ENCODE measurements at regions not wholly inside any gene's neighbourhood (a gene's known extent, or its start where the extent isn't known, plus 50 kb on each side); places are given as distances from the start of the nearest gene placed in this dataset.
"Not testable (repeated sequence)": the region's sequence is repeated elsewhere in the genome, so short reads cannot be mapped to it uniquely, and the experiment has no call there.

DNA sequence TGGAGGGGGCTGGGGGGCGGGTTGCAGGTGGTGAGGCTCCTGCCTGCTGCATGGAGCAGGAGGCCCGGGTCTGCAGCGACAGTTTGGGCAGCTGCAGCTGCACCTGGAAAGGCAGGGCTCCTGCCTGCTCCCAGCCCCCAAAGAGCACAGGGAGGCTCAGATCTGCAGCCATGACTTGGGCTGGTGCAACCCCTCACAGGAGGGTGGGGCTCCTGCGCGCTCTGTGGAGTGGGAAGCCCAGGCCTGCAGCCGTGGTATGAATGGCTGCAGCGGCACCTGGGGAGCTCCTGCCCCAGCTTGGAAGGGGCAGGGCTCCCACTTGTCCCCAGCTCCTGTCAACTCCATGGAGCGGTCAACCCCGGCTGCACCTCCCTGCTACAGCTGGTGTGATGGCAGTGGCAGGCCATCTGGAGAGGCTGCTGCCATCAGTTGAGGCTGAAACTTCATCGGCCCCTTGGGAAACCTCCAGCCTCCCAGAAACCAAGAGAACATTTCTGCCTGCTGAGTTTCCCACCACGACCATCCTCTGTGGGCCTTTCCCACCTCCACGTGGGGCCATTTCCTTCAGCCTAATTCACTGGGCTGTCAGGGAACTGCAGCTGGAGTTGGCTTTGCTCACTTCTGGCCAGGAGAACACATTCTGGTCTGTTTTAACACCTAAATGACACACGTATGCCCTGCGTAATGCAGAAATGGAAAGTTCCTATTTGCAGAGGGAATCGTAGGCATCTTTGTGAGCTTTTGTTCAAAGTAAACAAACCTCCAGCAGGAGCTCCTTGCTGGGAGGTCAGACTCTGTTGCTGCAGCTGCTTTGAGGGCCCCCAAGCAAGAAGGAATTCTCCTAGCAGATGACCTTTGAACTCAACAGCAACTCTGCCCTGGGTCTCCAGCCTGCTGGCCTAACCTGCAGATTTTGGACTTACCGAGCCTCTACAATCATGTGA is 429.0 kb downstream of the PREX1 start:
- H3K36me3 Mint-ChIP-seq, result no peaks in the 10 kb centered on the region
- no peaks in the 10 kb centered on the region for H3K4me1 Mint-ChIP-seq (ENCODE audit: low read depth)
- H3K27ac Mint-ChIP-seq, result no peak overlapping the region
- intact Hi-C loops (cut with micrococcal nuclease), result no loop called here
- no peak for DNase-seq
- no peak overlapping the region for H3K4me3 Mint-ChIP-seq
- ChIA-PET CTCF (interaction anchor here (1.1 kb wide), 1 partner anchor 222 kb away, joined by 3 read pairs; no protein-coding TSS in a partner anchor), POLR2A (no interaction called here)
- H3K27me3 Mint-ChIP-seq, result peaks cover 7% of the 10 kb centered on the region
- H3K9me3 Mint-ChIP-seq, result no peaks in the 10 kb centered on the region

DNA sequence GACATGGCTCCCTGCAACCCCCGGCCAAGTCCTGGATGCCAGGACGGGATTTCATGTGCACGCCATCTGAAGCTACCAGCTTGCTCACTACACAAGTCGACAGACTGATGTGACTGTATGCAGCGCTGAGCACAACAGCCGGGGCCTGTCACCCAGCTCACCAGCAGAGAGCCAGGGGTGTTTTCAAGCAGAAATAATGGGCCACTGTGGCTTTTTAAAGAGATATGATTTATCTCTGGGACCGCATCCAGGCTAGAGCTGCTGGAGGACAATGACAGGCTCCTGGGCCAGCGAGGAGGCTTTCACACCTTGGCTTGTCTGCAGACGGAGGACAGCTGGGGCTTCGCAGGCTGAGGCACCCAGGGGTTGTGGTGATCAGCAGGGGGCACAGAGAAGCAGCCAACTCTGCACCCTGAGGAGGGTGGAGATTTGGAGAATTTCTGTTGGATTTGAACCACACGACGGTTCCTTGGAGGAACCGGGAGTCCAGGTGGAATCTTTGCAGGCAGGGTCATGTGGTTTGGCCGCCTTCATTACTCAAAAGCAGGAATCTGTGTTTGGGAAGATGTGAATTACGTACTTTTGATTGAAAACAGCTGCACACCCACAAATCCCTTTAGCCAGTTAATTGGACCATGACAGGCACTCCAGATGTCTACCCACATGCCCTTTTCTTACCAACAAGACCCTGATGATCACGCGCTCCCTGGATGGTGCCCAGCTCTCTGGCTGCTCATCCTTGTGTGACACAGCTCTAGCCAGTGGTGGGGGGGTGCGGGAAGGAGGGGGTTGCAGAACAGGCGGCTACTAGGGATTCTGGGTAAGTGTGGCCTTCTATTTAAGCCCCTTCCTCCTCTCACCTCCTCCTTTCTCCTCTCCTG is 430.6 kb downstream of the PREX1 start:
- DNase-seq; H3K27me3 Mint-ChIP-seq; CTCF ChIA-PET; H3K4me1 Mint-ChIP-seq (ENCODE audit: low read depth); H3K4me3 Mint-ChIP-seq; intact Hi-C loops (cut with micrococcal nuclease); POLR2A ChIA-PET; H3K27ac Mint-ChIP-seq; H3K36me3 Mint-ChIP-seq; H3K9me3 Mint-ChIP-seq: not testable (repeated sequence)

DNA sequence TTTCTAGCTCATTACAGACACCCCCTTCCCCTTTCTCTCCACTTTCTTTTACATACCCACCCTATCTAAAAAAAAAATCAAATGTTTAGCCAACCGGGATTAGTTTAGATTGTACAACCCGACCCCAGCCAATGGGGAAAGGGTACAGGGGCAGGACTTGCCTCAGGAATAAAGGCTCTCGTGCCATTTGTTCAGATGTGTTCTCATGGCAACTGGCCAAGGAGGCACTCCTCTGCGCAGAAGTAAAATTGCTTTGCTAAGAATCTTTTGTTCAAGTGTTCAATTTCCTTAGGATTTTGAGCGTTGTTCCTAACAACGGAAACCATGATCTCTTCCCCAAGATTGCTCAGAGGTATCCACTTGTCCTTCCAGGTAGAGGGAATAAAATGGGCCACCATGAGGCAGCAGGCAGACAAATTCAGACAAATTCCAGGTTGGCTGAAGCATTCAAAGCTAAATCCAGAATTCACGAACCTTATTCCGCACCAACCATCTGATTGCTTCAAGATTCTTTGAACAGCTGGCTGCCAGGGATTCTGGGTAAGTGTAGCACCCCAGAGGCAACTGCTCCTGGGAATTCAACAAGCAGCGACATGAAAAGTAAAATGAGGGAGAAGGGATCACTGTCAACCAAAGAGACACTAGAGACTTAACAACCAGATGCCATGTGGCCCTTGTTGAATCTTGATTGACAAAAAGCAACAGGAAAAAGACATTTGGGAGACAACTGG is 431.8 kb downstream of the PREX1 start:
- peaks cover 3% of the 10 kb centered on the region for H3K27me3 Mint-ChIP-seq
- ChIA-PET CTCF (no interaction called here), POLR2A (no interaction called here)
- no peak overlapping the region for H3K4me3 Mint-ChIP-seq
- no peak for DNase-seq
- peaks cover 15% of the 10 kb centered on the region for H3K9me3 Mint-ChIP-seq
- H3K4me1 Mint-ChIP-seq (ENCODE audit: low read depth), result no peaks in the 10 kb centered on the region
- no peaks in the 10 kb centered on the region for H3K36me3 Mint-ChIP-seq
- intact Hi-C loops (cut with micrococcal nuclease), result no loop called here
- no peak overlapping the region for H3K27ac Mint-ChIP-seq

DNA sequence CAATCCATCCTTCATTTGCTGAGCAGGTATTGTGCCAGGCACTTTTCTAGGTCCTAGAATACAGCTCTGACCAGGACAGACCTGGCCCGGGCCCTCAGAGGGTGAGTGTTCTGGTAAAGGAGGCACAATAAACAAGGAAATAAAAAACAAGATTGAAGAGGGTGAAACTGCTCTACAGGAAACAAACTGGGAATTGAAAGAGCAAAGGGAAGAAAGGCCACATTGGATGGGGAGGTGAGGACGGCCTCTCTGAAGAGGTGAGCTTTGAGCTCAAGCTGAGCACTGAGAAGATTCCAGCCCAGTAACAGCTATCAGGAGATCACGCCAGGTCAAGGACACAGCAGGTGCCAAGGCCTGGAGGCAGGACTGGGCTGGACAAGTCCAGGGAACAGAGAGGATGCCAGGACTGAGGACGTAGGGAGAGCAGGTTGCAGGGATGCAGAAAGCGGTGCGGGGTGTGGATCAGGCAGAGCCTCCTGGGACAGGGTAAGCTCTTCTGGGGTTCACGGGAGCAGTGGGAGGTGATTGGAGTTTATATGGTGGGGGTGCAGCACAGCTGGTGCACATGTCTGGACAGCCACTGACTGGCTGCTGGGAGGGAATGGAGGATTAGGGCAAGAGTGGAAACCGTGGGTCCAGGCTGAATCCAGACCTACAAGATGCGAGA is 433.3 kb downstream of the PREX1 start:
- H3K27ac Mint-ChIP-seq, result no peak overlapping the region
- peaks cover 3% of the 10 kb centered on the region for H3K27me3 Mint-ChIP-seq
- DNase-seq, result no peak
- H3K4me3 Mint-ChIP-seq, result no peak overlapping the region
- POLR2A ChIA-PET, result no interaction called here
- intact Hi-C loops (cut with micrococcal nuclease), result no loop called here
- CTCF ChIA-PET, result no interaction called here
- H3K4me1 Mint-ChIP-seq (ENCODE audit: low read depth), result no peaks in the 10 kb centered on the region
- H3K9me3 Mint-ChIP-seq, result peaks cover 19% of the 10 kb centered on the region
- no peaks in the 10 kb centered on the region for H3K36me3 Mint-ChIP-seq

DNA sequence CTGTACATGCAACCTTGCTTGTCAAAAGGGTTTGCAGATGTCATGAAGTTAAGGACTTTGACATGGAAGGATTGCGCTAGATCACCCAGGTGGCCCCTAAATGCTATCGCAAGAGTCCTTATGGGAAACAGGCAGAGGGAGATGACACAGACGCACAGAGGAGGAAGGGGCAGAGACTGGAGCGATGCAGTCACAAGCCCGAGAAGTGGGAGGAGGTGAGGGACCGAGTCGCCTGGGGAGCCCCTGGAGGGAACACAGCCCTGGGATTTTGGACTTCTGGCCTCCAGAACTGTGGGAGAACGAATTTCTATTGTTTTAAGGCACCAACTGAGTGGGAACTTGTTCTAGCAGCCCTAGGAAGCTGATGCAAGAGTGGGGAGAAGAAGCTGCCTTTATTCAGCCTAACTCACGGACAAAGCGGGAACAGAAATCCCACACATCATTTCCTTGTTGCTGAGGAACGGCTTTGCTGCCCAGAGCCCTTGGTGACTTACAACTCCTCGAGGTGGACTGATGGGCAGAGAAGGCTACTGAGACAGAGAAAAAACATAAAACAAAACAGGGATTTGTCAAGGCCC is 434.0 kb downstream of the PREX1 start:
- H3K36me3 Mint-ChIP-seq, result no peaks in the 10 kb centered on the region
- H3K9me3 Mint-ChIP-seq, result peaks cover 19% of the 10 kb centered on the region
- DNase-seq, result no peak
- no peak overlapping the region for H3K4me3 Mint-ChIP-seq
- intact Hi-C loops (cut with micrococcal nuclease), result no loop called here
- POLR2A ChIA-PET, result no interaction called here
- no peaks in the 10 kb centered on the region for H3K4me1 Mint-ChIP-seq (ENCODE audit: low read depth)
- CTCF ChIA-PET, result no interaction called here
- H3K27ac Mint-ChIP-seq, result no peak overlapping the region
- peaks cover 3% of the 10 kb centered on the region for H3K27me3 Mint-ChIP-seq

DNA sequence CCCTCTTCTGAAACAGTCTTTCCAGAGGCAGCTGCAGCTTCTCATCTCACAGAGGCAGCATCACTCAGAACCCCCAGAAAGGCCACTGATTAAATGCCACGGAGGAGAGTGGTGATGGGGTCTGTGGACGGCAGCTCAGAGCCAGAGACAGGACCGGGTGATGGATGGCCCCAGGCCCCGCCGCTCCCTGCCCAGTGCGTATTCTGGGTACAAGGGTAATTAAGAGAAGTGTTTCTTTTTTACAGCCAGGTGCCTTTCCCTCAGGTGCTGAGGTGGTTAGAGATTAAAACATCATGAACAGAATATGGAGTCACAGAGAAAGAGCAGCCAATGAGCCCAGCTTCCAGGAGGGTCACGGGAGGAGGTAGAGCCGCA is 434.5 kb downstream of the PREX1 start:
- no peak for DNase-seq
- H3K9me3 Mint-ChIP-seq, result peaks cover 19% of the 10 kb centered on the region
- H3K27ac Mint-ChIP-seq, result no peak overlapping the region
- POLR2A ChIA-PET, result no interaction called here
- no peaks in the 10 kb centered on the region for H3K4me1 Mint-ChIP-seq (ENCODE audit: low read depth)
- intact Hi-C loops (cut with micrococcal nuclease), result no loop called here
- peaks cover 3% of the 10 kb centered on the region for H3K27me3 Mint-ChIP-seq
- CTCF ChIA-PET, result no interaction called here
- H3K36me3 Mint-ChIP-seq, result no peaks in the 10 kb centered on the region
- no peak overlapping the region for H3K4me3 Mint-ChIP-seq

DNA sequence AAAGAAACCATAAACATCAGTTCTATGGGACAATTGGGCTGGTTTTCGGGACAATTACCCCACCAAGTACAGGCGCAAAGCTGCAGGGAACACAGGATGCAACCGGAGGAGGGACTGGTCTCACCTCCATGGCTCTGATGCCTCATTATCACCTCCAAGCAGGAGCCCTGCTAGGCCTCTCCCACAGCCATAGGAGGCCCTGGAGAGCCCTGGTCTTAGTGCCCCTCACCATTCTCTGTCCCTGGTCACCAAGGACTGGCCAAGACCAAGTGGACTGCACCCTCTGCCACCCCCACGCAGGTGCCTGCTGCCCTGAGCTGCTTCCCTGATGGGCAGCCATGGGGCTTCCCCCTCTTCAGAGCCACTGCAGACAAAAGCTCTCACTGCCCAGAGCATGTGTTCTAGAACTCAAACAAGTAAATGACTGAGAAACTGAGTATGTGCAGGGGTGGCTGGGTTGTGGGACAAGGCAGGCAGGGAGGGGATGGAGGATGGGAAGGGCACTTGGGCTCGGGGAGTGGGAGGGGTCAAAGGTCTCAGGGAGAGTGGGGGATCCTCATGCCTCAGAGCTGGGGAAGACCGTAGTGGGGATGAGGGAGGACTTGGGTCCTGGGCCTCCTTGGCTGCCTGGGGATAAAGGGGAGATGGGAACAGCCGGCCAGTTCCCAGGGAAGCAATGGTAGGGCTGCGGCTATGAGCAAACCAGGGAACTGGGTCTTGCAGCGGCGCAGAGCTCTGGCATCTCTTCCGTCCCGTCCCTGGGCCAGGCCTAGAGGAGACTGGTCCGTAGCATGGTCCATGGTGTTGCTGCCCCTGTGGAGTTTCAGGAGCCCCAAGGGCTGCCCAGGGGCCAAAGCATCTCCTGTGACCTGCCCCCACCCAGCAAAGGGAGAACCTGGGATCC is 435.1 kb downstream of the PREX1 start:
- Mint-ChIP-seq H3K36me3 (no peaks in the 10 kb centered on the region), H3K4me1 (ENCODE audit: low read depth) (no peaks in the 10 kb centered on the region), H3K27ac (no peak overlapping the region), H3K9me3 (peaks cover 19% of the 10 kb centered on the region), H3K4me3 (no peak overlapping the region), H3K27me3 (peaks cover 3% of the 10 kb centered on the region)
- CTCF ChIA-PET, result no interaction called here
- no peak for DNase-seq
- POLR2A ChIA-PET, result no interaction called here
- intact Hi-C loops (cut with micrococcal nuclease), result no loop called here

DNA sequence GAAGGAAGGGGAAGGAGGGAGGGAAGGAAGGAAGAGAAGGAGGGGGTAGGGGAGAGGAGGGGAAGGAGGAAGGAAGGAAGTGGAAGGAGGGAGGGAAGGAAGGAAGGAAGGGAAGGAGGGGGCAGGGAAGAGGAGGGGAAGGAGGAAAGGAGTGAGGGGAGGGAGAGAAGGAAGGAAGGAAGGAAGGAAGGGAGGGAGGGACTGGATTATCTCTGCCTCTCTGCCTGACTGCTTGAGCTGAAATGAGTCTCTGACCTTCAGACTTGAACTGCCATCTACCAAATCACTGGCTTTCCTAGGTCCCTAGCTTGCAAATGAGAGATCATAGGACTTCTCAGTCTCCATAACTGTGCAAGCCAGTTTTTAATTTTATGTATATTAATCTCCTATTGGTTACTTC is 436.8 kb downstream of the PREX1 start:
- Mint-ChIP-seq H3K4me3 (no peak overlapping the region), H3K9me3 (peaks cover 19% of the 10 kb centered on the region), H3K4me1 (ENCODE audit: low read depth) (no peaks in the 10 kb centered on the region), H3K27ac (no peak overlapping the region), H3K36me3 (no peaks in the 10 kb centered on the region), H3K27me3 (no peaks in the 10 kb centered on the region)
- POLR2A ChIA-PET, result no interaction called here
- DNase-seq, result no peak
- CTCF ChIA-PET, result no interaction called here
- intact Hi-C loops (cut with micrococcal nuclease), result no loop called here

DNA sequence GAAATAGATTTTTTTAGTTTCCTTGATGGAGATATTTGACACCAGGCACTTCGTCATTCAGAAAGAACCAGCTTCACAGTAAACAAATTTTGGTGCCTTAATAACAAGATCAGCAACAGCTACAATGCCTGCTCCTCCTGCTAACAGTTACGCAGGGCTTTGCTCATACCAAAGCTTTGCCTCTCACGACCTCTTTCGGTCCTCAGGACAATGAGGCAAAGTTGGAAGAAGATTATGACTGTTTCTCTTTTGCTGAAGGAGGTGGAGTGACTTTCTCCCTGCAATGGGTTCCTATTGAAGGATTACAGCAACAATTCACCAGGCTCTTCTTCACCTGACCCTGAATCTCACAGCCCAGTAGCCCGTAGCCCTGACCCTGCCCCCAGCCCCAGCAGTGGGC is 440.1 kb downstream of the PREX1 start:
- Mint-ChIP-seq H3K36me3 (no peaks in the 10 kb centered on the region), H3K27me3 (no peaks in the 10 kb centered on the region), H3K27ac (no peak overlapping the region), H3K4me1 (ENCODE audit: low read depth) (no peaks in the 10 kb centered on the region), H3K9me3 (peaks cover 17% of the 10 kb centered on the region), H3K4me3 (no peak overlapping the region)
- DNase-seq, result no peak
- intact Hi-C loops (cut with micrococcal nuclease), result no loop called here
- ChIA-PET CTCF (no interaction called here), POLR2A (no interaction called here)

DNA sequence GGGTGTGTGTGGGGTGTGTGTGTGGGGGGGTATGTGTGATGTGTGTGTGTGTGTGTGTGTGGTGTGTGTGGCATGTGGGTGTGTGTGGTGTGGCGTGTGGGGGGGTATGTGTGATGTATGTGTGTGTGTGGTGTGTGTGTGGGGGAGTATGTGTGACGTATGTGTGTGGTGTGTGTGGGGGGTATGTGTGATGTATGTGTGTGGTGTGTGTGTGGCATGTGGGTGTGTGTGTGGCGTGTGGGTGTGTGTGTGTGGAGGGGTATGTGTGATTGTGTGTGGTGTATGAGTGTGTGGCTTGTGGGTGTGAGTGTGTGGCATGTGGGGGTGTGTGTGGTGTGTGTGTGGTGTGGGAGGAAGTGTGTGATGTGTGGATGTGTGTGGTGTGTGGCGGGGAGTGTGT is 442.3 kb downstream of the PREX1 start:
- peaks cover 3% of the 10 kb centered on the region for H3K9me3 Mint-ChIP-seq
- no peak overlapping the region for H3K27ac Mint-ChIP-seq
- intact Hi-C loops (cut with micrococcal nuclease), result no loop called here
- H3K4me1 Mint-ChIP-seq (ENCODE audit: low read depth), result no peaks in the 10 kb centered on the region
- H3K4me3 Mint-ChIP-seq, result no peak overlapping the region
- no peak for DNase-seq
- peaks cover 8% of the 10 kb centered on the region for H3K27me3 Mint-ChIP-seq
- no peaks in the 10 kb centered on the region for H3K36me3 Mint-ChIP-seq
- ChIA-PET CTCF (no interaction called here), POLR2A (no interaction called here)

DNA sequence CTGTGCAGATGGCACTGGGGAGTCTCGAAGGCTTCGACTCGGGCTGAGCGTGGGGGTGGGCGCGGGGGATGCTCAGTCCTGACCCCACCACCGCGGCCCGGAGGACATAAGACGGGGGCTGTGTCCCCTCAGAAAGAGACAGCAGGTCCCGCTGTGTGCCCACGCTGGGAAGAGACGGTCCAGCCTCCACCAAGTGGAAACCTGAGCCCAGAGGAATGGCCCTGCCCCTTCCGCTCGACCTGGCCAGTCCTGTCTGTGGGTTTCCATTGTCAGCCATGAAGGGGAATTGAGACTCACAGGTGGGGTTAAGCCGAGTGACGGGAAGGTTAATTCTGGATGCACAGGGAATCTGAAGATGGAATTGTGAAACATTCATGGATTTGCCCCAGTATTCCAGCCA is 442.7 kb downstream of the PREX1 start:
- ChIA-PET POLR2A (no interaction called here), CTCF (no interaction called here)
- no peak overlapping the region for H3K4me3 Mint-ChIP-seq
- peaks cover 9% of the 10 kb centered on the region for H3K27me3 Mint-ChIP-seq
- H3K36me3 Mint-ChIP-seq, result no peaks in the 10 kb centered on the region
- H3K27ac Mint-ChIP-seq, result no peak overlapping the region
- no peaks in the 10 kb centered on the region for H3K4me1 Mint-ChIP-seq (ENCODE audit: low read depth)
- intact Hi-C loops (cut with micrococcal nuclease), result no loop called here
- no peak for DNase-seq
- H3K9me3 Mint-ChIP-seq, result no peaks in the 10 kb centered on the region

Data from activated CD4-positive, alpha-beta memory T cell treated with anti-CD3 and anti-CD28 coated beads for 36 hours (primary cell).